SK-N-SH treated with all-trans-retinoic acid at 6 μM for 48 hours (cell line): ENCODE measurements at regions not wholly inside any gene's neighbourhood (a gene's known extent, or its start where the extent isn't known, plus 50 kb on each side); places are given as distances from the start of the nearest gene placed in this dataset.

Source experiments
- ARNTL ChIP-seq: fragments of 450-650 bp; formaldehyde crosslinking; IDR thresholded peaks from 2 replicates; pipeline ENCODE4 v1.5.0; 2020; ENCODE audit warnings: low read depth, mild to moderate bottlenecking, moderate library complexity, borderline replicate concordance
- BACH2 ChIP-seq: fragments of 250-450 bp; sonication (Bioruptor Pico); IDR thresholded peaks from 2 replicates; pipeline ENCODE4 v1.9.0; 2021; ENCODE audit warnings: mild to moderate bottlenecking, borderline replicate concordance
- OSR1 ChIP-seq: fragments of 250-450 bp; sonication (Bioruptor Pico); IDR thresholded peaks from 2 replicates; pipeline ENCODE4 v1.8.0; 2022; ENCODE audit warnings: moderate library complexity, mild to moderate bottlenecking, inconsistent platforms
- RARB ChIP-seq: fragments of 250-450 bp; sonication (Bioruptor Pico); IDR thresholded peaks from 2 replicates; pipeline ENCODE4 v1.8.0; 2021; ENCODE audit warnings: mild to moderate bottlenecking, moderate library complexity
- SNAI2 ChIP-seq: fragments of 250-450 bp; sonication (Bioruptor Pico); IDR thresholded peaks from 2 replicates; pipeline ENCODE4 v1.5.0; 2020; ENCODE audit warnings: mild to moderate bottlenecking, moderate library complexity
- TCF4 ChIP-seq: fragments of 250-450 bp; sonication (Bioruptor Pico); IDR thresholded peaks from 2 replicates; pipeline ENCODE4 v1.8.0; 2021; ENCODE audit warnings: mild to moderate bottlenecking, moderate library complexity, borderline replicate concordance
- ZFP30 ChIP-seq: fragments of 450-650 bp; formaldehyde crosslinking; IDR thresholded peaks from 2 replicates; pipeline ENCODE4 v1.5.0; 2022; ENCODE audit warnings: mild to moderate bottlenecking, moderate library complexity
- ZNF565 ChIP-seq: fragments of 450-650 bp; formaldehyde crosslinking; conservative IDR thresholded peaks from 2 replicates; pipeline ENCODE4 v1.5.0; 2020; ENCODE audit warnings: low read depth, mild to moderate bottlenecking, moderate library complexity
- ZNF70 ChIP-seq: fragments of 450-650 bp; formaldehyde crosslinking; IDR thresholded peaks from 2 replicates; pipeline ENCODE4 v1.5.0; 2020; ENCODE audit warnings: mild to moderate bottlenecking, moderate library complexity
- TF ChIP-seq, protein P1 (sequence below): fragments of 250-450 bp; sonication (Bioruptor Pico); IDR thresholded peaks from 2 replicates; pipeline ENCODE4 v1.8.0; 2020; ENCODE audit warnings: mild to moderate bottlenecking, moderate library complexity, borderline replicate concordance
- TF ChIP-seq, protein P2 (sequence below): fragments of 250-450 bp; sonication (Bioruptor Pico); IDR thresholded peaks from 2 replicates; pipeline ENCODE4 v1.8.0; 2021; ENCODE audit warnings: low read depth, mild to moderate bottlenecking, moderate library complexity, borderline replicate concordance
- TF ChIP-seq, protein P3 (sequence below): fragments of 250-450 bp; sonication (Bioruptor Pico); IDR thresholded peaks from 2 replicates; pipeline ENCODE4 v1.5.1; 2021; ENCODE audit warnings: mild to moderate bottlenecking, moderate library complexity
- TF ChIP-seq, protein P4 (sequence below): fragments of 250-450 bp; sonication (Bioruptor Pico); IDR thresholded peaks from 2 replicates; pipeline ENCODE4 v1.5.1; 2020; ENCODE audit warnings: low read depth, mild to moderate bottlenecking, moderate library complexity

DNA sequence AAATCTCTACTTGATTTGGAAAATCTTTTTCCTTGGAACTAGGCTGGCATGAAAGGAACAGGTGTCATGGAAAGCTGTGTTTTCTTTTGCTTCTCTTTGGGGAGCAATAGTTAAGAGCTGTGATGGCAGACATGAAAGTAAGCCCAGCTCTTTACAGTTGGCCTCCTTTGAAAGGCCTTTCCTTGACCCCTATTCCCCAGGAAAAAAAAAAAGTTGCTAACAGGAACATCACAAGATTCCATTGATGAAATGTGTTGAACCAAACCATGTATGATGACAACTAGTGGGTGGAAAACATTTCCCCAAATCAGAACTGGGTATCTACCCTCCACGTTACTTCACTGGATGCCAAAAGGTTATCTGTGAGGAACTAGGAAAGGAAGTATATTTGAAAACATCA lies 190.7 kb upstream of the RPL34 start:
- TF ChIP-seq, protein P1, sequence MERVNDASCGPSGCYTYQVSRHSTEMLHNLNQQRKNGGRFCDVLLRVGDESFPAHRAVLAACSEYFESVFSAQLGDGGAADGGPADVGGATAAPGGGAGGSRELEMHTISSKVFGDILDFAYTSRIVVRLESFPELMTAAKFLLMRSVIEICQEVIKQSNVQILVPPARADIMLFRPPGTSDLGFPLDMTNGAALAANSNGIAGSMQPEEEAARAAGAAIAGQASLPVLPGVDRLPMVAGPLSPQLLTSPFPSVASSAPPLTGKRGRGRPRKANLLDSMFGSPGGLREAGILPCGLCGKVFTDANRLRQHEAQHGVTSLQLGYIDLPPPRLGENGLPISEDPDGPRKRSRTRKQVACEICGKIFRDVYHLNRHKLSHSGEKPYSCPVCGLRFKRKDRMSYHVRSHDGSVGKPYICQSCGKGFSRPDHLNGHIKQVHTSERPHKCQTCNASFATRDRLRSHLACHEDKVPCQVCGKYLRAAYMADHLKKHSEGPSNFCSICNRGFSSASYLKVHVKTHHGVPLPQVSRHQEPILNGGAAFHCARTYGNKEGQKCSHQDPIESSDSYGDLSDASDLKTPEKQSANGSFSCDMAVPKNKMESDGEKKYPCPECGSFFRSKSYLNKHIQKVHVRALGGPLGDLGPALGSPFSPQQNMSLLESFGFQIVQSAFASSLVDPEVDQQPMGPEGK: no peak
- TF ChIP-seq SNAI2: no peak
- TF ChIP-seq, protein P2, sequence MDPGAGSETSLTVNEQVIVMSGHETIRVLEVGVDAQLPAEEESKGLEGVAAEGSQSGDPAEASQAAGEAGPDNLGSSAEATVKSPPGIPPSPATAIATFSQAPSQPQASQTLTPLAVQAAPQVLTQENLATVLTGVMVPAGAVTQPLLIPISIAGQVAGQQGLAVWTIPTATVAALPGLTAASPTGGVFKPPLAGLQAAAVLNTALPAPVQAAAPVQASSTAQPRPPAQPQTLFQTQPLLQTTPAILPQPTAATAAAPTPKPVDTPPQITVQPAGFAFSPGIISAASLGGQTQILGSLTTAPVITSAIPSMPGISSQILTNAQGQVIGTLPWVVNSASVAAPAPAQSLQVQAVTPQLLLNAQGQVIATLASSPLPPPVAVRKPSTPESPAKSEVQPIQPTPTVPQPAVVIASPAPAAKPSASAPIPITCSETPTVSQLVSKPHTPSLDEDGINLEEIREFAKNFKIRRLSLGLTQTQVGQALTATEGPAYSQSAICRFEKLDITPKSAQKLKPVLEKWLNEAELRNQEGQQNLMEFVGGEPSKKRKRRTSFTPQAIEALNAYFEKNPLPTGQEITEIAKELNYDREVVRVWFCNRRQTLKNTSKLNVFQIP (CRISPR knock-in tag): no peak
- no peak for TF ChIP-seq TCF4 (CRISPR knock-in tag)
- no peak for TF ChIP-seq RARB (CRISPR knock-in tag)
- TF ChIP-seq BACH2 (CRISPR knock-in tag): no peak
- no peak for TF ChIP-seq OSR1
- TF ChIP-seq, protein P3, sequence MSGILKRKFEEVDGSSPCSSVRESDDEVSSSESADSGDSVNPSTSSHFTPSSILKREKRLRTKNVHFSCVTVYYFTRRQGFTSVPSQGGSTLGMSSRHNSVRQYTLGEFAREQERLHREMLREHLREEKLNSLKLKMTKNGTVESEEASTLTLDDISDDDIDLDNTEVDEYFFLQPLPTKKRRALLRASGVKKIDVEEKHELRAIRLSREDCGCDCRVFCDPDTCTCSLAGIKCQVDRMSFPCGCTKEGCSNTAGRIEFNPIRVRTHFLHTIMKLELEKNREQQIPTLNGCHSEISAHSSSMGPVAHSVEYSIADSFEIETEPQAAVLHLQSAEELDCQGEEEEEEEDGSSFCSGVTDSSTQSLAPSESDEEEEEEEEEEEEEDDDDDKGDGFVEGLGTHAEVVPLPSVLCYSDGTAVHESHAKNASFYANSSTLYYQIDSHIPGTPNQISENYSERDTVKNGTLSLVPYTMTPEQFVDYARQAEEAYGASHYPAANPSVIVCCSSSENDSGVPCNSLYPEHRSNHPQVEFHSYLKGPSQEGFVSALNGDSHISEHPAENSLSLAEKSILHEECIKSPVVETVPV (CRISPR knock-in tag): no peak
- TF ChIP-seq, protein P4, sequence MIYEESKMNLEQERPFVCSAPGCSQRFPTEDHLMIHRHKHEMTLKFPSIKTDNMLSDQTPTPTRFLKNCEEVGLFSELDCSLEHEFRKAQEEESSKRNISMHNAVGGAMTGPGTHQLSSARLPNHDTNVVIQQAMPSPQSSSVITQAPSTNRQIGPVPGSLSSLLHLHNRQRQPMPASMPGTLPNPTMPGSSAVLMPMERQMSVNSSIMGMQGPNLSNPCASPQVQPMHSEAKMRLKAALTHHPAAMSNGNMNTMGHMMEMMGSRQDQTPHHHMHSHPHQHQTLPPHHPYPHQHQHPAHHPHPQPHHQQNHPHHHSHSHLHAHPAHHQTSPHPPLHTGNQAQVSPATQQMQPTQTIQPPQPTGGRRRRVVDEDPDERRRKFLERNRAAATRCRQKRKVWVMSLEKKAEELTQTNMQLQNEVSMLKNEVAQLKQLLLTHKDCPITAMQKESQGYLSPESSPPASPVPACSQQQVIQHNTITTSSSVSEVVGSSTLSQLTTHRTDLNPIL (CRISPR knock-in tag): no peak
- TF ChIP-seq ZFP30 (CRISPR knock-in tag): no peak
- no peak for TF ChIP-seq ZNF565 (CRISPR knock-in tag)
- TF ChIP-seq ARNTL (CRISPR knock-in tag): no peak
- TF ChIP-seq ZNF70: no peak
